Stimulated activated CD8-positive, alpha-beta memory T cell treated with anti-CD3 and anti-CD28 coated beads, Interleukin-7, amount 100 ng/mL, for 1 hour (primary cell): ENCODE measurements at regions not wholly inside any gene's neighbourhood (a gene's known extent, or its start where the extent isn't known, plus 50 kb on each side); places are given as distances from the start of the nearest gene placed in this dataset.

Source experiments
- DNase-seq, 2 donors: peaks; one replicate each; pipeline ENCODE4 v3.0.0-alpha.2; 2020; ENCODE audit warnings: low read depth in 2 of 2

GRCh38 chr12:13504074-13504473 lies 307.5 kb downstream of the EMP1 start:
- DNase-seq, result no peak

DNA sequence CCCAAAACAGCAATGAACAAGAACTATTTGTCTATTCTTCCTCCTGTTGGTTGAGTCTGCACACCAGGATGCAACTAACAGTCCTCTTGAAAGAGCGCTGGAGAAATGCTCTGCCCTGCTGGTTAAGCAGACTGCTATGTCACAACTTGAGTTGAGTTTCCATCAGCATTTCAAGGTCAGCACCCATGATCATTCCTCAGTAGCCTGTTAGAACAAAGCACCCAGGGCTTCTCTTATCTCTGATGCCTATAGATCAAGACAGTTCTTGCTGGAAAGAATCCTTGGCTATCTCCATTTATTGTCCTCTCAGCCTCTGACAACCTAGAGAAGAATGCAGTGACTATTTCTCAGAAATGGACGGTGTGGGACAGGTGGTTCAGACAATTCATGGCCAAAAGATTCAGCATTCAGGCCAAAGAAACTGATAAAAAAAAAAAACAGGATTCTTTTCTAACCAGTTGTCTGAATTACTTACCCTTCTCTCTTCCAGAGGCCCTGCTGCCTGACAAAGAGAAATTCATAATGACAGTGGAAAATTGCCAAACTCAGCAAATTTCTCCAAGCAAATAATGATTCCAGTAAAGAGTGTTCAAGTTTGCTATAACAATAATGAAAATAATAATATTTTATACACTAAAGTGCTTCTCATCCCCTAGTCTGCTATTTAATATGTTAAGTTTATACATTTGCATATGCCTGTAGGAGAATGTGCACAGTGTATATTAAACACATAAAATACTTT lies 306.7 kb downstream of the EMP1 start:
- DNase-seq, result no peak

DNA sequence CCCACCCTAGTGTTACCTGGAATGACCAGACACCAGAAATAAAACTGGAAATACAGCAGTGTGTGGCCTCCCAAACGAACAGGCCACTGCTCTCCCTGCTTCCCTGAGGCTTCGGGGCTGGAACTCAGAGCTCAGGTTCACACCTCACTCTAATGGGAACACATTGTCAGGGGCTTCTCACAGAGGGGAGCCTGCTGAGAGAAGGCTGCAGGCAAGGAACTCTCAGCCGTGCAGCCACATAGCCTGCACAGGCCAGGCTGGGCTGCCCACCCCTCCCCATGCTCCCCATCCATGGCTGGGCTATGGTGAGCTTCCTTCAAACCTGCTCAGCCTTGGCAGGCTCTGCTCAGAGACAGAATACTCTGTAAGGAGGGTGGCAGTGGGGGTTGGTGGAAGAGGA lies 302.5 kb downstream of the EMP1 start:
- DNase-seq, result no peak

GRCh38 chr12:13496111-13496510 lies 299.6 kb downstream of the EMP1 start:
- DNase-seq, result no peak

DNA sequence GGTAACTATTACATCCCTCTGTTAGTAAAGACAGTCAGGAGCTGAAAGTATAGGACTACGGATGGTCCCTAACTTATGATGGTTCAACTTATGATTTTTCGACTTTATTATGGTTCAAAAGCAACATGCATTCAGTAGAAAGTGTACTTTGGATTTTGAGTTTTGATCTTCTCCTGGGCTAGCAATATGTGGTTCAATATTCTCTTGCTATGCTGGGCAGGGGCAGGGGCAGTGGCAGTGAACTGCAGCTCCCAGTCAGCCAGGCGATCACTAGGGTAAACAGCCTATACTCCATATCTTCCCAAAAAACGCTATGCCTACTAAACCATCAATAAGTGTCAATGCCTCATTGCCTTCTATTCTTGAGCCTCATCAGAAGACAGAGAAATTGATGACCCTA lies 292.7 kb downstream of the EMP1 start:
- no peak for DNase-seq

DNA sequence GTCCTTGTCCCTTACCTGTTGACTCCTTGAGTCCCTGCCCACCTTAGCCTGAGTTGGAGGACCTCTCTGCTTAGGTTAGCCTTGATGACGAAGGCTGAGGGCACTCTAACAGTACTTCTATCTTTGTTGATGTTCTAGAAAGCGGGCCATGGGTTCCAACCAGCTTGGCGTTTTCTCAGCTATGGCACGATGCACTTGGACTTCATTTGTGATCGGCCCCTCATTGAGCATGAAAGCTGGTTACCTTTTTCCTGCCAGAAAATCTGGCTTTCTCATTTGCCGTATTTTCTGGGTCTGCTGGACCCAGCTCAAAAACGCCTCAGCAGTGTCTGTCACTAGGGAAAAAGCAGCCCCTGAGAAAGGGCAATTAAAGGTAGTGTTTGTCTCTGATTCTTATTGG lies 290.8 kb downstream of the EMP1 start:
- no peak for DNase-seq

GRCh38 chr12:13486794-13487193 lies 290.3 kb downstream of the EMP1 start:
- DNase-seq, result no peak

- no peak for DNase-seq
These were observed 282.2 kb downstream of the EMP1 start for GRCh38 chr12:13478650-13479181.

DNA sequence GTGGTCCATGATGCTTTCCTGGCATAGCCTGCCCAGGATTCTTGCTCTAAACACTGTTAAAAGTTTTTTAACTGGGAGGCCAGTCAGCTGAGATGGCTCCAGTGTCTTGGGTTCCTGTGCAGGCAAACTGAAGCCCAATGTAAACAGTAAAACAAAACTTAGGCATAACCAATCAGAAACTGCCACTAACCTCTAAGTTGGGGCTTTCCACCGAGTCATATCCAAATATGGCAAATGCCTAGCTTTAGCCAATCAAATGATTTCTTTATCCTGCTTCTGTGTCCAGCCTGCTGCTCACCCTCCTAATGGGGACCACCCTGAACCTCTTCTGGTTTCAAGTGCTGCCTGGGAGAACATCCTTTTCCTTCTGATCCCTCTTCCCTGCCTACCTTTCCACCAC lies 277.9 kb downstream of the EMP1 start:
- DNase-seq, result no peak

DNA sequence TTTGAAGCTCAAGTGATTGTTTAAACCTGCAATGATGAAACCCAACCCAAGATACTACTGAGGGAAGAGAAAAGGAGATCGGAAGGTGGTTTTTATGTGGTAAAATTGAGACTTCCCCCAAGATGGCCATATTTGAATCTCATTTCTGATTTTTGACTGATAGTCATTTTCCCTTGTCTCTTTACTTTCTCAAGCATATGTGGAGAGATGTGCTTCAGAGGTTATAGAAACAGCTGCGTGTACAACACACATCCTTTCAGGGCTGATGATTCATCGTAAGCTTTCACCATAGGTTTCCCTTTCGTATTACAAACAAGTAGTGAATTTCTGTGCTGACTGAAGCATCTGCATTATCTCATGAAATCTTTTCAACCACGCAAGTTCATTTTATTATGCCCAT lies 276.2 kb downstream of the EMP1 start:
- no peak for DNase-seq

DNA sequence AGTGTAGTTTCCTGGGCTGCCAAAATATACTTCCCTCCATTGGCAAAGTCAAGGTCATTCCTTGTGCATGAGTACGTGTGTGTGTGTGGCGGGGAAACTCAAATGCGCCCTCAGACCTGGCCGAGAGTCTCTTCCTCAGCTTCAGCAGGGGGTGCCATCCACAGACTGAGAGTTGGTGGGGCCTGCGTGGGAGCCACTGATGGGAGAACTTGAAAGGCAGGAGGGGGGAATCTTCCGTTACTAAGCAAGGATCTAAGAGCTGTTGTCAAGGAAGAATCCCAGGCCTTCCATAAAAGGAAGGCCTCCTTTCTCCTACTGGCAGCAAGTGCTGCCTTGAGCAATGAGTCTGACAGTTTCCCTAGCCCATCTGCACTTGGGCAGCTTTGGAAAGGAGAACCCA lies 274.9 kb downstream of the EMP1 start:
- no peak for DNase-seq

DNA sequence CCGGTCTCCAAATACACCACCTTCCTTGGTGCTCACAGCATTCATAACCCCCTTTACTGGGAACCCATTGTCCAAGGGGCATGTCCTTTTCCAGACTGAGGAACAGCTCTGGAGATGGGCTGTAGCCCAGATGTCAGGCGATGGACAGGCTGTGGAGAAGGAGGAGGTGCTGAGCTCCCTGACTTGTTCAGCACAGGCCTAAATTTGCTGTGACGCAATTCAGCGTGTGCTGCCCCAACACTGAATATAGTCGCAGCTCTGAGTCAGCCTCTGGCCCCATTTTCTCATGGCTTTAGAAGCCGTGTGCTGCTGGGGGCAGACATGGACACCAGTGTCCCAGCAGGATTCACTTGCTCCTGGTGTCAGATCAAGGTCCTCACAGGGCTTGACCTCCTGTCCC lies 269.1 kb downstream of the EMP1 start:
- DNase-seq, result no peak

DNA sequence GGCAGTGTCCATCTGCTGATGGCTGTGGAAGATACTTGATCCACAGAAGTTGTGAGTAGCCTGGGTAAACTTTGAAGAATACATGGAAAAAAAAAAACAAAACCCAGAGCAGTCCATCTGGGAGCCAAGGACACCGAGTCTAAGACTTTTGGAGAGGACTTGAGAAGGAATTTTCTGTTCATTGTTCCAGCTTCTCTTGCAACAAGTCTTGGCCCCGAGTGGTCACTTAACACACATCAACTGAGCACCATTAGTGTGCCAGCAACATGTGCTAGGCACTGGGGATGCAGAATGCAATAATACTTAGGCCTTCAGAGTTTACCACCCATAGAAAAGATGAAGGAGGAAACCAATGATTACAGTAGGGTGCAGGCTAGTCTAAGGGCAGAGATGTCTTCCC lies 266.7 kb downstream of the EMP1 start:
- no peak for DNase-seq

DNA sequence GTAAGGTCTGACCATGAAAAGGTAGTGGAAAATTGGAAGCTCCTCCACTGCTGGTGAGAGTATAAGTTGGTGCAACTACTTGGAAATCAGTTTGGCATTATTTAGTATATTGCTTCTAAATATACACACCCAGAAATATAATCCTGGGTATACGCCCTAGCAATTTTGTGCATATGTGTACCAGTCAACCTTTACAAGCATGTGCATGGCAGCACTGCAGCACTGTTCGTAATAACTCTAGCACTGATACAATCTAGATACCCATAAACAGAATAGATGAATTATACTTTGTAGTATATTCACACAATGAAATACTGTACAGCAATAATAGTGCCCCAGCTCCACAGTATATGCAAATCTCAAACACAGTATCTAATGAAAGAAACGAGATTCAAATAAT lies 265.9 kb downstream of the EMP1 start:
- no peak for DNase-seq

GRCh38 chr12:13455778-13456144 lies 259.2 kb downstream of the EMP1 start:
- no peak for DNase-seq

DNA sequence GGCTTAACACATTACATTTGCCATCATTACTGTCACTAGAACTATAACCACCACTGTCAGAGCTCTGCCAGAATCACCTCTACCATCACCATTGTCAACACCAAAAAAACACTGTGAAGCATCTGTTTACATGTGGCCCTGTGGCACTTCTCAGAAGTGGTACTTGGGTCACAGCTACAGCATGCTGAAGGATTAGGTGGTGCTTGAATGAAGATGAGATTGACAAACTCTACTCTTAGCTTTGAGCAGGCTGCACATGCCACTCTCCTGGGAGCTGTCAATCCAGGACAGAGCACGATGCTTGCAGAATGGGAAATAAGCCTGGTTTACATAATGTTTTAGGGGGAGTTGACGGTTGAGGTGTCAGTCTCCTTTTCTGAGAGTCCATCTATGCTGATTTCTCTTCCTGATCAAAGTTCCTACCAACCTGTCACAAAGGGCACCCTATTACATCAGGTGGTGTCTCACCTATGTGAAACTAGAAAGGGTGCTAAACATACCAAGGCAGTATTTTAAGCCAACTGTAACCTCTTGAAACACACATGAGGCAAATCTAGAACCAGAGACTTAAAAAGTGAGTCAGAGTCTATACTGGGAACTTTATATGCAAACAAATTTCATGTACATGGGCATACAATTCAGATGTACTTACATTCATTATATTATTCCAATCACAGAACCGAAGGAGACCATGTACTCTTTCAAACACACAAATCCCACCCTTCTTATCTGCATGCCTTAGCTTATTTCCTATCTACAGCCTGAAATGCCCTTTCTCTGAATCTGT lies 258.7 kb downstream of the EMP1 start:
- no peak for DNase-seq

GRCh38 chr12:13452955-13453570 lies 256.5 kb downstream of the EMP1 start:
- no peak for DNase-seq

- DNase-seq, result no peak
These were observed 255.2 kb downstream of the EMP1 start for GRCh38 chr12:13451776-13452175.

- no peak for DNase-seq
These were observed 253.9 kb downstream of the EMP1 start for GRCh38 chr12:13450231-13451080.

GRCh38 chr12:13444076-13444475 lies 247.6 kb downstream of the EMP1 start:
- DNase-seq, result no peak

DNA sequence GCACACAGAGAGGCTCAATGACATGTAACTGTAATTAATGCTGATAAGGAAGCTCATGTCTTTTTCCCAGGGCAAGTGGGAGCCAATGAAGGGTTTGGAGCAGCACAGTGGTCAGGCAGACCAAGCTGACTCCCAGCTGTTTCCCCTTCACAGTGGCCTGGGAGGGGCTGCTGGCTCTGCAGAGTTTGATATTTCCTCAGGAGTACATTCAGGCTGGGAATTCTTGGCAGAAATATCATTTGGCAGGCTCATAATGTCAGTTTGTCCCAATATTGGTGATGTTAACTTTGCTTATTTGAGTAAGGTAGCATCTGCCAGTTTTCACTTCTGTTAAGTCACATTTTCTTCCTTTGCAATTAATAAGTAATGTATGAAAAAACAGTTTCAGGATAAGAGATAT lies 247.0 kb downstream of the EMP1 start:
- DNase-seq, result no peak

- no peak for DNase-seq
These were observed 246.5 kb downstream of the EMP1 start for GRCh38 chr12:13443028-13443427.
